ENCODE measurements at regions not wholly inside any gene's neighbourhood (a gene's known extent, or its start where the extent isn't known, plus 50 kb on each side); places are given as distances from the start of the nearest gene placed in this dataset.

GRCh38 chr2:66201242-66201641 is 233.7 kb upstream of the MEIS1 start:
- no peak for DNase-seq (ENCODE audit: insufficient read length, low spot score, missing footprints)
- H2AFZ ChIP-seq (ENCODE audit: low read length), result no peak overlapping the region
- H3K9me3 ChIP-seq (ENCODE audit: low read depth, low read length), result peaks cover 2% of the 10 kb centered on the region
- no peaks in the 10 kb centered on the region for H3K79me2 ChIP-seq (ENCODE audit: insufficient read depth, low read length)
- no peak overlapping the region for H3K27ac ChIP-seq (ENCODE audit: low read depth, low read length)
- H3K4me2 ChIP-seq (ENCODE audit: insufficient read depth, low read length), result no peak overlapping the region
- no peaks in the 10 kb centered on the region for H3K27me3 ChIP-seq (ENCODE audit: insufficient read depth, low read length)
- no peak for TF ChIP-seq CTCF (IDR thresholded peaks at IDR 0.05; ENCODE audit: extremely low read depth, low read depth, low read length)
- H3K36me3 ChIP-seq (ENCODE audit: insufficient read depth, low read length), result no peaks in the 10 kb centered on the region
- no peak overlapping the region for H3K4me3 ChIP-seq (ENCODE audit: insufficient read depth, low read length)
- no peaks in the 10 kb centered on the region for H4K20me1 ChIP-seq (ENCODE audit: insufficient read depth, low read length)
- no peaks in the 10 kb centered on the region for H3K4me1 ChIP-seq (ENCODE audit: insufficient read depth, low read length)

- Histone ChIP-seq H3K36me3 (ENCODE audit: insufficient read depth, low read length) (no peaks in the 10 kb centered on the region), H3K9me3 (ENCODE audit: low read depth, low read length) (peaks cover 2% of the 10 kb centered on the region), H2AFZ (ENCODE audit: low read length) (no peak overlapping the region), H3K4me2 (ENCODE audit: insufficient read depth, low read length) (no peak overlapping the region), H3K79me2 (ENCODE audit: insufficient read depth, low read length) (no peaks in the 10 kb centered on the region), H3K4me1 (ENCODE audit: insufficient read depth, low read length) (no peaks in the 10 kb centered on the region), H4K20me1 (ENCODE audit: insufficient read depth, low read length) (no peaks in the 10 kb centered on the region), H3K27me3 (ENCODE audit: insufficient read depth, low read length) (no peaks in the 10 kb centered on the region), H3K4me3 (ENCODE audit: insufficient read depth, low read length) (no peak overlapping the region), H3K27ac (ENCODE audit: low read depth, low read length) (no peak overlapping the region)
- no peak for DNase-seq (ENCODE audit: insufficient read length, low spot score, missing footprints)
- no peak for TF ChIP-seq CTCF (IDR thresholded peaks at IDR 0.05; ENCODE audit: extremely low read depth, low read depth, low read length)
These were observed 236.1 kb upstream of the MEIS1 start for GRCh38 chr2:66198873-66199272.

- Histone ChIP-seq H3K4me2 (ENCODE audit: insufficient read depth, low read length) (no peak overlapping the region), H3K27ac (ENCODE audit: low read depth, low read length) (no peak overlapping the region), H3K36me3 (ENCODE audit: insufficient read depth, low read length) (no peaks in the 10 kb centered on the region), H3K79me2 (ENCODE audit: insufficient read depth, low read length) (no peaks in the 10 kb centered on the region), H4K20me1 (ENCODE audit: insufficient read depth, low read length) (no peaks in the 10 kb centered on the region), H3K27me3 (ENCODE audit: insufficient read depth, low read length) (no peaks in the 10 kb centered on the region), H3K9me3 (ENCODE audit: low read depth, low read length) (peaks cover 2% of the 10 kb centered on the region), H3K4me3 (ENCODE audit: insufficient read depth, low read length) (no peak overlapping the region), H3K4me1 (ENCODE audit: insufficient read depth, low read length) (no peaks in the 10 kb centered on the region), H2AFZ (ENCODE audit: low read length) (no peak overlapping the region)
- DNase-seq (ENCODE audit: insufficient read length, low spot score, missing footprints), result no peak
- no peak for TF ChIP-seq CTCF (IDR thresholded peaks at IDR 0.05; ENCODE audit: extremely low read depth, low read depth, low read length)
These were observed 242.0 kb upstream of the MEIS1 start for GRCh38 chr2:66192888-66193287.

DNA sequence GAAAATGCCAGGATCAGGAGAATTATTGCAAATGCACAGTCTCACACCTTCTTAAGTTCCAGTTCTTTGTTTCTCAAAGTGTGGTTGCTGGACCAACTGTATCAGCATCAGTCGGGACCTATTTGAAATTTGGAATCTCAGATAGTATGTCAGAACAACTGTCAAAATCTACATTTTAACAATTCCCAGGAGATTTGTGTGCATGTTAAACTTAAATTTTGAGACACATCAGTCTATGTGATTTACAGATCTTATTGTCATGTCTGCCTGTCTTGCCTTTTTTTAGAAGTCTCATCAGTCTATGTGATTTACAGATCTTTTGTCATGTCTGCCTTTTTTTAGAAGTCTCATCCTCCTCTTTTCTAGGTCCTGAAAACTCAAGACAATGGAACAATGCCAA is 243.6 kb upstream of the MEIS1 start:
- no peaks in the 10 kb centered on the region for H4K20me1 ChIP-seq (ENCODE audit: insufficient read depth, low read length)

More for the DNA sequence above, 243.6 kb upstream of the MEIS1 start:
- no peak overlapping the region for H2AFZ ChIP-seq (ENCODE audit: low read length)
- H3K4me2 ChIP-seq (ENCODE audit: insufficient read depth, low read length), result no peak overlapping the region
- no peak for TF ChIP-seq CTCF (IDR thresholded peaks at IDR 0.05; ENCODE audit: extremely low read depth, low read depth, low read length)
- no peak overlapping the region for H3K27ac ChIP-seq (ENCODE audit: low read depth, low read length)
- no peaks in the 10 kb centered on the region for H3K79me2 ChIP-seq (ENCODE audit: insufficient read depth, low read length)
- H3K36me3 ChIP-seq (ENCODE audit: insufficient read depth, low read length), result no peaks in the 10 kb centered on the region
- no peak for DNase-seq (ENCODE audit: insufficient read length, low spot score, missing footprints)
- no peak overlapping the region for H3K4me3 ChIP-seq (ENCODE audit: insufficient read depth, low read length)
- no peaks in the 10 kb centered on the region for H3K27me3 ChIP-seq (ENCODE audit: insufficient read depth, low read length)
- H3K9me3 ChIP-seq (ENCODE audit: low read depth, low read length), result peaks cover 2% of the 10 kb centered on the region
- no peaks in the 10 kb centered on the region for H3K4me1 ChIP-seq (ENCODE audit: insufficient read depth, low read length)
